Activated gamma-delta T cell treated with Interleukin-2 at 50 U/mL for 16 hours (primary cell): ENCODE measurements at regions not wholly inside any gene's neighbourhood (a gene's known extent, or its start where the extent isn't known, plus 50 kb on each side); places are given as distances from the start of the nearest gene placed in this dataset.
"Not testable (repeated sequence)": the region's sequence is repeated elsewhere in the genome, so short reads cannot be mapped to it uniquely, and the experiment has no call there.

ENCODE experiments used
- DNase-seq: peaks from one replicate; pipeline ENCODE4 v3.0.0-alpha.2; 2020

DNA sequence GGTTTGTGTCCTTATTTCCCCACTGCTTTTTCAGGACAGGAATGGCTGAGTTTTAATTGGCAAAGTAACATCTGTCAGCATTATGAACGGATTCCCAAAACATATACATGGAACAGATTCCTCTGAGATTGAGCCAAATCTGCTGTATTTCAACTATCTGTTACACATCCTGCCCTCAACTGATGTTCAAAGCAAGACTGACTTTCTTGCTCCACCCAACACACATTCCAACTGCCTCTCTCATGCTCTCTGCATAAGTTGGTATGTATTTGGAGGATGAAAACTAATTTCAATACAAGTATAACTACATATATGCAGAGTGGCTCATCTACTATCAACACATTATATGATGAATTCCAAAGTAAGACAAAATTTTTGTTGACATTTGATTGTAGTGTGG, 342.2 kb downstream of the GATA3 start:
- DNase-seq = no peak

DNA sequence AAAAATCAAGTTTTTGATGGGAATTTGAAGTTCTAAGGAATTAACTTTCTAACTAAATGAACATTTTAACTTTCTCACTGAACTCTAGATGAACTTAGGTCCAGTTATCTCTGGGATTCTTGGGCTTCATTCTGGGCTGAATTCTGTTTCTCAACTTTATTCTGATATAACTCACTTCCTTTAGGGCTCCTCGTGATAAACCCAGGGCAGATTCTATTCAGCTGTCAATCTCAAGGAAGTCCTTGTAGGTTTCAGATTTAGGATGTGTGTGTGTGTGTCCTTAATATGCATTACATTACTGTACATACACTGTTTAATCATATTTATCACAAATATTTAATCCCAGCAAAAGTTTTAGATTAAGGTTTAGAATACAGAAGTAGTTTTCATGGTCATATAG, 344.3 kb downstream of the GATA3 start:
- DNase-seq = no peak

DNA sequence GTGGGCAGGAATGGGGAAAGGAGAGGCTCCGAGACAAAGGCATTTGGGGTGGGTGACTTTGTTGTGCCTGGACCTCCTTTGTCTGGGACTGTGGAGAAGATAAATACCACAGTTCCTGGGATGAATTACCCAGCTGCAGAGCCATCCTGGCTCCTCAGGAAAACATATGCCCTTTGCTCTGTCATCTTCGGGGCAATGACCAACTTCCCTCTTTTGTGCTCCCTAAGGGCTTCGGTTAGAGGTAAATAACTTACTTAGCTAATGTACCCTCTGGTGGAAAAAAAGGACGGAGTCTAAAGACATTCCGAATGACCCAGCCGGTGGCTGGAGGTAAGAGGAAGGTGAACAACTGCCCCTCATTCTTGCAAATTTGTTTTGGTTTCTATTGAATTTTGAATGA, 345.7 kb downstream of the GATA3 start:
- DNase-seq = no peak

DNA sequence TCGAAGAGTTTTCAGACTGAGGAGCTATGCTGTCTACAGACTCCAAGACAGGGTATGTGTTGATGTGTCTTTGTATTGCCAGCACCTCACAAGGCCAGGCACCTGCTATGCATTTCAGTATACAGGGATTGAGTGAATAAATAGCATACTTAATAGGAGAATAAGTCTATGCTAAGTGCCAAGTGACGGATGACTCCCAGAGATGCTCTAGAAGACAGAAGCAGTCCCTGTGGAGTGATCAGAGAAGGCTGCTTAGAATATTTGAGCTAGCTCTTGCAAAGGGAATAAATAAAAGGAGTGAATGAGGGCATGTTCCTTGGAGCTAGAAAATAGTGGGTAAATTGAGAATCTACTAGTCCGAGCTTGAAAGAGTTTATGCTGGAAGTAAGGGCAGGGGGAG, 346.4 kb downstream of the GATA3 start:
- no peak for DNase-seq

DNA sequence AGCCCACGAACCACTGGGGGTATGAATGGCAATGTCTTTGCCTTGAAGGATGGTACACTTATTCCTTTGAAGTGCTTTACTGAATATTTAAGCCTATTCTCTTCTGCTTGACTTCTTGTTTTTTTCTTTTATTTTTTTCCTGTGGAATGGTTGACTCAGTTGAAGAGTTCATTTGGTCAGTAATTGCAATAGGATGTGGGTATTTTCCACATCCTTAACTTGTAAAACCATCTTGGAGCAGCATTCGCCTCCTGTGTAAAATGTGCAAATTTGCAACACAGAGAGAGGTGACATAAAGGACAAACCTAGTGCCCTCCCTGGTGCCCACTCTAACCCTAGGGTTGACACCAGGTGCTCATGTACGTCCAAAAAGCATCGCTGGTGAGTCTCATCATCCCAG, 347.0 kb downstream of the GATA3 start:
- DNase-seq = no peak

DNA sequence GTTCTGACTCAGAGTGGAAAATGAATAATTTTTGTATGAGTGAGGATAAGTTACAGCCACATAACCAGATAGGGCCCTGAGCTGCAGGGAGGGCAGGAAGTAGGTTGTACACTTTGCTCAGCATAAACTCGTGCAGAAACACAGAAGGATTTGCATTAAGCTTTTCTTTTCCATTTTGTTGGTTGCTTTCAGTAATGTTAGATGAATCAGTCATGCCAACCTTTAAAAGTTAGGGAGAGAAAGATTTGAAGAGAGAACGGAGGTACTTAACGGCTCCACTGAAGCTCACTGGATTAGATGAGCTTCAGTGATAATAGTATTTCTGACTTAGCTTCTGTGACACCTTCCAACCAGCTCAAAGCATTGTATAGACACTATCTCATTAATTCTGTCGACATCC, 348.1 kb downstream of the GATA3 start:
- DNase-seq = peak; percentile 28

DNA sequence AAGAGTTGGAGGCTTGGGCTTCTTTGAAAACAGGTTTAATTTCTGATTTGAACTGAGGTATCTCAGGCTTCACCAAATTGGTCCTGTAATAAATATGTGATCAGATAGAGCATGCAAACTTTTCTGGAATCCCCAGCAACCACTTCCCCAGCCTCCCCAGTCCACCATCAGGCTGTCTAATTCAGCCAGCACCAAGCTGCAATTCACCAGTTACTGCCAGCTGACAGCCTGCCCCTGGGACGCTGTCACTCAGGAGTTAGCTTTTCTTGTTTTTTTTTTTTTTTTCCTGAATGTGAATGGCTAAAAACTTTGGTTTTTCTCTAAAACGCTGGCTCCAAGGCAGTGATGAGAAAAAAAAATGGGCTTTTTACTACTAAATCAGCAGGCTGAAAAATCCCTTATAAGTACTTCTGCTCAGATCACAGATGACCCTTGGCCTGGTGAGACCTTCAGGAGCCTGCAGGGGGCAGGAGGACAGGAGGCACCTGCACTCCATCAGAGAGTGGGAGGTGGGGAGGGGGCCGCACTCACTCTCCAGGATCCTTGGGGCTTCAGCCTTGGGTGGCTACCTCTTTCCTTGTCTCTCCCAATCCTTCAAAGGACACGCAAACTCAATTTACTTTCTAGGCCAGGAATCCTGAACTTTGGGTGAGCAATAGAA, 349.4 kb downstream of the GATA3 start:
- DNase-seq = no peak

DNA sequence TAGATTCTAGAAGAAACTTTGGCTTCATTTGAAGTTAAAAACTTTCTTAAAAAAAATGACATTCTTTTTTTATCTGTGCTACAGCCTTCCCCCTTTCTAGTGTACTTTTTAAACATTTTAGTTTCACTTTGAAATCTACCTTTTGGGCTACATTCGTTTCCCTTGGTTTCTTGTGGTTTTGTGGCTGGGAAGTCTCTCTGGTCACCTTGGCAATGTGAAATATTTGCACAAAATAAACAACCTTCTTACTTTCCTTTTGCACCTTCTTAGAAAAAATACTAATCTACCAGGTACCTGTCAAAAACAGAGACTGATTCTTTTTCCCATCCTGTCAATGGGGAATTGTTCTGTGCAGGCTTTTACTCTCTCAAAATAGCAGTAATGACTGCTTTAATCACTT, 350.2 kb downstream of the GATA3 start:
- DNase-seq = peak; percentile 34

DNA sequence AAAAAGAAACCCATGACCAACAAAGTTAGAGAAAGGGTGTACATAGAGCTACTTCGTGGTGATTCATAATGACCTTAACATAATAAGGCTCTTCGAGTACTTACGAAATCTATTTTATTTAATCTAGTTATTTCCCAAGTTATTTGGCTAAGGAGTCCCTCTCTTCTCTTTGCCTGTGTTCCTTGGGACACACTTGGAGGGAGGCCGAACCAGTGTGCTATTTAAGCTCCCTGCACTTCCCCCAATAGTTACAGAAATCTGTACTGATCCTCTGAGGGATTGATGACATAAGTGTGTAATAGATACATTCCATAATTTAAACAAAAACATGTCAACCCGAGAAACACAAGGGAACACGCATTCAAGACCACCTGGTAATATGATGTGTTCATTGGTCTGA, 351.1 kb downstream of the GATA3 start:
- DNase-seq = no peak

DNA sequence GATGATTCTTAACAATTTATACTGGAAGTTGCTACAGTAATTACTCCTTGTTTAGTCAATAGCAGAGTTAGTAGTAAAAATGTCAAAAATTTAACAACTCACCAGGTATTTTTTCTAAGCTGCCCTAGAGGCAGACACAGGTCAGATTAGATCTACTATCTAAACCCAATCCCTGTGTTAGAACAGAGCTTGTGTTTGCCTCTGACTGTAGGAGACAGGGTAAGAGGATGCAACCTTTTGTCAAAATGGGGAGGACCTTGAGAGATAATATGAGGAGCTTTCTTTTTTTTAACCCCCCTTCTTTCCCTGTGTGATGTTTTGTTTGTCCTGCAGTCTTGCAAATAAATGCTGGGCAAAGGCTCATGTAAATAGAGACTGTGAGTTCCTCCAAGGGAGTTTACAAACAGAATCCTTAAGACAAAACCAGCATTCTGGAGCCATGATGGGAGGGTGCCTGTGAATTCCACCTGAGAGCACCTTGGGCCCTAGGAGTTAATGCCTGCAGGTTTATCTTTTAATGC, 353.1 kb downstream of the GATA3 start:
- no peak for DNase-seq

DNA sequence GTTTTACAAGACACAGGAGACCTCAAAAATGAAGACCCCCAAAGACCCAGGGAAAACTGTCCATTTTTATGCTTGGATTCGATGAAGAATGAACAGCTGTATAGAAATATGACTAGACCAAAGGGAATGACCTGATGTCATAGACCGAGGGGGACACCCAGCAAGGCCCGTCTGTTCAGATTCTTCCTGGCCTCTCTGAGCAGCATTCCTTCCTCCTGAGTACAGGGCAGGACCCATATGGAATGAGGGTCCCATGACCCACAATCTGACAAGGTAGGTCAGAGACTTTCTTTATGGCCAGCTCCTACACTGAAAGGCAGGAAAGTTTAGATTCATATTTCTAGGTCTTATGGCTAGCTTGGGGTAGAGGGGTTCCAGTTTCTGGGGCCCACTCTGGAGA, 356.0 kb downstream of the GATA3 start:
- no peak for DNase-seq

DNA sequence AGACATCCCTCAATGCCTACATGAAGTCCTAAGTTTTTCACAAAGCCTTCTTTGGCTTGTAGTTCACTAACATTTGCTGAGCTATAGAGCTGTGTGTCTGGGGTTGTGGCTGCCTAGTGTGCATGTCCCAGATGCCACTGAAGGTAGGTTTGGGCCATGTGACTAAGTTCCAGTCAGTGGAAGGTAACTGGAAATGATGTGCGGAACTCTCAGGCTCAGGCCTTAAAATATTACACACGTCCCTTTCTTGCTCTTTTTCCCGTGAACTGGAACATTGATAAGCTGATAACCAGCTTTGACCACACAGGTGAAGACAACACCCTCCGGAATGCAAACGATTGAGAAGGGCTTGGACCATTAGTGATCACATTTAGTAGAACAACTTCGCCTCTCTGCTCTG, 358.1 kb downstream of the GATA3 start:
- no peak for DNase-seq

DNA sequence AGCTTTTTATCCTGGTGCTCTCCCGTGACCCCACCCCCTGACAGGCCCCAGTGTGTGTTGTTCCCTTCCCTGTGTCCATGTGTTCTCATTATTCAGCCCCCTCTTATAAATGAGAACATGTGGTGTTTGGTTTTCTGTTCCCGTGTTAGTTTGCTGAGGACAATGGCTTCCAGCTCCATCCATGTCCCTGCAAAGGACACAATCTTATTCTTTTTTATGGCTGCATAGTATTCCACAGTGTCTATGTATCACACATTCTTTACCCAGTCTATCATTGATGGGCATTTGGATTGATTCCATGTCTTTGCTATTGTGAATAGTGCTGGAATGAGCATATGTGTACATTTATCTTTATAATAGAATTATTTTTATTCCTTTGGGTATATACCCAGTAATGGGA, 360.5 kb downstream of the GATA3 start:
- not testable (repeated sequence) for DNase-seq

DNA sequence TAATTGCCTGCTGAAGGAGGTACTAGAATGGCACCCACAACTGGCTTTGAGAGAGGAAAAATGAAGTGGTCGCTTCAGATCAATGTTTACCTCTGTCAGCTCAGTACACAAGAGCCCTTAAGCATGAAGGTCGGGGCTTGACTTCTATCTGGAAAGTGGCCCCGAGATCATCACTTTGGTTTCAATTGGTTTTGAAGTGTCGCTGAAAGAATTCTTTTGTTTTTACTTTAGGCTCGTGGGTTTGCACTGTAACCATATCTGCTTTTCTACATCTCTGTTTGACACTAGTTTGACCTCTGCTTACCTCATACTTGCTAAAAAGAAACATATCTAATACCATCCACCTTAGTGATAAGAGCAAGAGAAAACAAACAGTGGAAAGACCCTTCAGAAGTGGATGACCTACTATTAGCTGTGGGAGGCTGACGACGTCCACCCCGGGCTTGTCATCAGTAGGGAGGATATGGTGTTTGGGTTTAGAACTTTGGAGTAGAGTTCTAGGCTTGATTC, 361.8 kb downstream of the GATA3 start:
- DNase-seq = peak; percentile 28

DNA sequence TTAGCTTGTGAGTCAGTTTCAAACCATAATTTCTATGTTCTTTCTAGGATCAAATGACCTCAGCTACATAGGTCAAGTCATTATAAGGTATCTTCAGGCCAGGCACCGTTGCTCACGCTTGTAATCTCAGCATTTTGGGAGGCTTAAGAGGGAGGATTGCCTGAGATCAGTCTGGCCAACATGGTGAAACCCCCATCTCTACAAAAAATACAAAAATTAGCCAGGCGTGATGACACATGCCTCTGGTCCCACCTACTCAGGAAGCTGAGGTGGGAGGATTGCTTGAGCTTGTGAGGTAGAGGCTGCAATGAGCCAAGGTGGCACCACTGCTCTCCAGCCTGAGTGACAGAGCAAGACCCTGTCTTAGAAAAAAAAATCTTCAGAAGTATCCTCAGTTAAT, 362.3 kb downstream of the GATA3 start:
- DNase-seq = peak; percentile 23

DNA sequence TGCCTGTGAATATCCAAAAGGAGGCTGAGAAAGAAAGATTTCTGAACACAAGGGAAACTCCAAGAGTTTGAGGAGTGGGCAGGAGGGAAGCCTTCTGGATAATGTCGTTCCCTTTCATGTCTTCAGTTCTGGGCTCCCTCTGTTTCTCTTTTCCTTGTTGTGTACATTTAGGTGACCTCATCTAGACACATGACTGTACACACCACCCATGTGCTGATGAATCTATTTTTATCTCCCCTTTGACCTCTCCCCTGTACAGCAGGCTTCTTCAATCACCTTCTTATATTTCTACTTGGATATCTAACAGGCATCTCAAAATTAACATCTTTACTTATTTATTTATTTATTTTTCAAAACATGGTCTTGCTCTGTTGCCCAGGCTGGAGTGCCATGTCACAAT, 363.1 kb downstream of the GATA3 start:
- no peak for DNase-seq

DNA sequence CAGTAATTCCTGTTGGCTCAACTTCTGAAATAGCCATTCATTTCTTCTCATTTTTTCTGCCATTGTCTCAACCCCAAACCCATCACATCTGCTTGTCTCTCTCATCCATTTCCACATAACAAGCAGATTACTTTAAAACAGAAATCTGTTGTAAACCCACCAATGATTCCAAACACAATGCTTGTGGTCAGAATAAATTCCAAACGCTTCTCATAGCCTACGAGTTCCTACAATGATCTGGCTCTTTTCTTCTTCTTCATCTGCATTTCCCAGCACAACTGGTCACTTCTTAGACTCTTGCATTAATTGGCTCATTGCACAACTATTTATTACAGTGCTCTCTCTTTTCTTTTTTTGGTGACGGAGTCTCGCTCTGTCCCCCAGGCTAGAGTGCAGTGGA, 364.1 kb downstream of the GATA3 start:
- DNase-seq = no peak

DNA sequence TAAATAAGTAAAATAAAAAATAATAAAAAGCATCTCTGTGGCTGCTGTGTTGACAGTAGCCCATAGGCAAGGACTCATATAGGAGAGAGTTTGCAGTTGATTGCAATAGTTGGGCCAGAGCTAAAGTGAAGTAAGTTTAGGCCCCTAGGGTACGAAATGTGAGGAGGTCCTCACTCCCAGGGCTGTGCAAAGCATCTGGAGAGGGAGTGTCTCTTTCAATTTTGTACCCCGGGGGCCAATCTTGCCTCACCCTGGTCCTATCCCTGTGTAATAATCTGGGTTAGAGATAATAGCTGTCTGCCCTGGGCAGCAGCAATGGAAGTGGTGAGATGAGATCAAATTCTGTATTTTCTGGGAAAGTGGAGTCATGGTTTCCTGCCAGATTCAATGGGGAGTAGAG, 365.7 kb downstream of the GATA3 start:
- DNase-seq = no peak

DNA sequence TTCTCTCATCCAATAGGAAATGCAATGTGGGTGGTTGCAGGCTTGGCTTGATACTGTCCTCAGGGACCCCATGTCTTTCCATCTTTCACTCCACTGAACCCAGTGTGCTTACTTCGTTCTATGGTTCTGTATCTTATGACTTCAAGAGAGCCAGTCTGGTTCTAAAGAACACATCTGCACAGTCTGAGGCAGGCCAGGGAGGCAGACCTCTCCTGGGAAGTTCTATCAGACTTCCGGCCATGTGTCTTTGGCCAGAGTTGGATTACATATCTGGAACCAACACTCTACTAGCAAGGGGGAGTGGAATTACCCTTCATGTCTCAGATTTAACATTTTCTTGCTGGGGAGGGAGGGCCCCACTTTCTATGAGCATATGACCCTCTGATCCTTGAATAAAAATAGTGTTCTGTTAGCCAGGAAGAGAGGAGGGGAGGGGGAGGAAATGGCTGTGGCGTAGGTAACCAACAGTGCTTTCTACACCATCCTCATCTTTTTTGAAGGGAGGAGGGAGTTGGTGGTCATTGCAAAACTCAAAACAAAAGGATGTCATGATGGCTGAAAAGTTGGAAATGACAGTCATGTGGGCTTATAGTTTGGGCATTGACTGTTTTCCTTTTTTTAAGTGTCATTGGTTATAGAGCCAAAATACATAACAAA, 370.2 kb downstream of the GATA3 start:
- DNase-seq = no peak

DNA sequence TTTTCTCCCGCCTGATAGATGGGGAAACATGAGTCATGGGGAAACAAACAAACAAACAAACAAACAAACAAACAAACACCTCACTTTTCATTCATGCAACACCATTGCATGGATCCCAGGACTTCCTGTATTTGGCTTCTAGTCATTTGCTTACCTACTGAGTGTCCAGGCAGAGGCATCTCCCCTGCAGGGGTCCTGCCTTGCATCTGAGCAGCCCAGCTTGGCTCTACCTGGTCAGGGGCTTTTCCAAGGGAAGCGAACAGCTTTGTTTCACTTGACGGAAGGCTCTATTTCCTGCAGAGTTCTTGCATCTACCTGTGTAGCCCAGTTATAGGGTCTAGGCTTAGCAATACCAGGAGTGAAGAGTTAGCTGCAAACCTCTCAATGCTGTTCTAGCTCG, 374.2 kb downstream of the GATA3 start:
- DNase-seq = no peak

DNA sequence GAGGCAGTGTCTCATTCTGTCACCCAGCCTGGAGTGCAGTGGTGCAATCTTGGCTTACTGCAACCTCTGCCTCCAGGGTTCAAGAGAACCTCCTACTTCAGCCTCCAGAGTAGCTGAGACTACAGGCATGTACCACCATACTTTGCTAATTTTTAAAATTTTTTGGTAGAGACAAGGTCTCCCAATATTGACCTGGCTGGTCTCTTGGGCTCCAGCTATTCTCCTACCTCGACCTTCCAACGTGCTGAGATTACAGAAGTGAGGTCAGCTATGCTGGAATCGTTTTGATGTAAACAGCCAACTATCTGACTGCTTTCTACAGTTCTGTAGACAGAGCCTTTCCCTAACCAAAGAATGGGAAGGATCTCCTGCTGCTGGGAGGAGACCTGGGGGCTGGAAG, 375.8 kb downstream of the GATA3 start:
- DNase-seq = no peak

DNA sequence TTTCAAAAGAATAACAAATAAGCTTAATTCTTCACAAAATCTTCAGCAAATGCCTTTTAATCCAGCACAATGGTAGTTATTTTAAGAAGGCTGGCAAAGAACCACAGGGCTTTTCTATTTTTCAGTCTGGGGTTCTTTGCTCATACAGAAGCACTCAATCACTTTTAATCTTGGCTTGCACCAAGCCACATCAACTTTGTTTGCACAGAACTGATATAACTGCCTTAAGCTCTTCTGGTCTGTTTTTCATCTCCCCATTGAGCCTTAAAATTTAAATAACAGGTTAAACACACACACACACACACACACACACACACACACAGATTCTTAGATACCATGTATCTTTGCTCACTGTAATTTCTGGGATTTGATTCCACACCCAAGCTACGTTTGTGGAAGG, 377.0 kb downstream of the GATA3 start:
- no peak for DNase-seq

DNA sequence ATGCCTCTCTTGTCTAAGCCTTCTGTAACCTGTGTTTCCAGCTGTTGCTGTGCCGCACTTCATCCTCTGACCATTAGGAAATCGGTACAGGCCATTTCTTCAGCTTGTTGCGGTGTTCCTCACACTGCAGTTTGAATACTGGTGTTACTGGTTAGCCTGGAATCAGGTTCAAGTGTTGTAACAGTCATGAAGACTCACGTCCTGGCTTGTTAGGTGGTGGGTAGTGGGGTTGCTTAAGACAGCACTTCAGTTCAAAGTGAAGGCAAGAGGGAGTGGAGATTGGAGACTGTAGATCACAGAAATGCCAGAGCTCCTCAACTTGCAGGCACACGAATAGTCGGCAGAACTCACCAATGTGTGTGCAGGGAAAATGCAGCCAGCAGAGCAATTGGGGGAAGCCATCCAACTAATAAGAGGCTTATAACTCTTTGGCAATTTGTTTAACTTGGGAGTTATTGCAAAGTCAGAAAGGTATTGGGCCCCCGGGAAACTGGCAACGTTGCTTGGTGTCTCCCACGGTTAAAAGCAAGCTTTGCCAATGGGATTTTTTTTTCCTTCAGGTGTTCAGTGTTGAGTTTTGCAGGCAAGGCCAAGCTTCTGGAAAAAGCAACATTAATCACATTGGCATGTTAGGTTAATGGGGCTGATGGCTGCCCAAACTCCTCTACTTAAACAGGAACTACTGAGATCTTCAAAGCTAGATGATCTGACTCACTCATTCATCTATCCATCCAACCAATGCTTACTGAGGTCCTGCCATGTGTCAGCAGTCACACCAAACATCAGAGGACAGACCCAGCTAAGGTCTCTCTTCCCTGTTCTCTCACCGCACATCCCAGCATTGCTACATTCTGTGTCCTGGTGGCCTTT, 380.9 kb downstream of the GATA3 start:
- no peak for DNase-seq

DNA sequence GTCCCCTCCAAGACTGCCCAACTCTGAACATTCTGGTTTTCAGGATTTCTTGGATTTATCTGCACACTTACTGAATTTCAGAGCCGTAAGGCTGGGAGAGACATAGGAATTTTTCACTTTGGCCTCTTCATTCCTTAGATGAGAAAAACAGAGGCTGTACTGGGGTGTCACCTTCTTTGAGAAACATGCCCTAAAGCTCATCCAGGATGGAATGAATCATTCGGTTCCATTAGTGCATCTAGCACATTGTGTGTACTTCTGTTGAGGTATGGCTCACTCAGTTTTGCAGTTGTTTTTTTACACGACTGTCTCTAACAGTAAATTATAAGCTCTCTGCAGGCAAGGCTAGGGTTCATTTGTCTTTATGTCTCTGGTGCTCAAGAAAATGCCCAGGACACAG, 383.4 kb downstream of the GATA3 start:
- DNase-seq = no peak
